GM12874 (cell line): ENCODE measurements at regions not wholly inside any gene's neighbourhood (a gene's known extent, or its start where the extent isn't known, plus 50 kb on each side); places are given as distances from the start of the nearest gene placed in this dataset.

Experiments
- CTCF ChIP-seq: IDR thresholded peaks from 2 replicates; pipeline ENCODE4 v1.5.1; 2011; ENCODE audit warnings: low read depth, mild to moderate bottlenecking, control low read depth, low read length, moderate library complexity; ENCODE audit not compliant: insufficient read depth

DNA sequence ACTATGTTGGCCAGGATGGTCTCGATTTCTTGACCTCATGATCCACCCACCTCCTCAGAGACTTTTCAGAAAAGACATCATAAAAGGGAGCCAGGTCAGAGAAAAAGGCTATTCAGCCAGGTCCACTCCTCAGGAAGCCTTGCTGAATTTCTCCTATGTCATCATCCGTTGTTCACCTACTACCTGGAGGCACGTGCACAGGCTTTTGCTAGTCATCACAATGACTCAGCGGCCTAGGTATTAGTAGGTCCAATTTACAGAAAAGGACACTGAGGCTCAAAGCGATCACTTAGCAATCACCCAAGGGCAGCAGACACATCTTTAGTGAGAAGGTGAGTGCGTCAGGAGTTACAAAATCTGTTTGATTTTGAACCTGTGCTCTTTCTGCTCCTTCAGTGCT, 72.3 kb upstream of the RAD23B start:
- TF ChIP-seq CTCF = no peak

- no peak for TF ChIP-seq CTCF
These were observed 71.7 kb upstream of the RAD23B start for GRCh38 chr9:107211284-107211923.

DNA sequence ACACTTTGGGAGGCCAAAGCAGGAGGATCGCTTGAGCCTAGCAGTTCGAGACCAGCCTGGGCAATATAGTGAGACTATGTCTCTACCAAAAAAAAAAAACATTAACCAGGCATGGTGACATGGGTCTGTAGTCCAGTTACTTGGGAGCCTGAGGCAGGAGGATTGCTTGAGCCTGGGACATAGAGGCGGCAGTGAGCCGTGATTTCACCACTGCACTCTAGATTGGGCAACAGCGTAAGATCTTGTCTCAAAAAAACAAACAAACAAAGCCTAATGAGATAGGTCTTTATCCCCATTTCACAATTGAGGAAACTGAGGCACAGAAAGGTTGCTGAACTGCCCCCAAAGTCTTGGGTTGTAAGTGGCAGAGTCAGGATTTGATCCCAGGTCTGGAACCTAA, 70.5 kb upstream of the RAD23B start:
- TF ChIP-seq CTCF = no peak

GRCh38 chr9:107213080-107213479, 70.0 kb upstream of the RAD23B start:
- no peak for TF ChIP-seq CTCF

GRCh38 chr9:107213561-107214028, 69.5 kb upstream of the RAD23B start:
- TF ChIP-seq CTCF = no peak

GRCh38 chr9:107214381-107214780, 68.7 kb upstream of the RAD23B start:
- TF ChIP-seq CTCF = no peak

DNA sequence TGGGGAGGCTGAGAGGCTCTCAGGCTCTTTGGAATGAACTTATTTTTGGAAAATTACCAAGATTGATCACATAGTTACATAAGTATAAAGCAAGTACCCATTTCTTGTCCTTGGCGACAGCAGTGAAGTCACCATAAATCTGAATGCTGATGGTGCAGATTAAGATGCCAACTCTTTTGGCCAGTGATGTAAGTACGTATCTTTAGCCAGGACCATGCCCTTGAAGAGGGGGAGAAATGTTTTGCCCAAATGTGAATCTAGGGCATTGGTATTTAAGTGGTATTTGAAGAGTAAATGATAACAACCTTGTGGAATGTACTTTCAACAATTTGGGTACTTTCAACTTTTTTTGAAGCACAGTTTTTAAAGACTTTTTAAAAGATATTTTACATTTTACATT, 68.2 kb upstream of the RAD23B start:
- no peak for TF ChIP-seq CTCF
